ENCODE measurements at regions not wholly inside any gene's neighbourhood (a gene's known extent, or its start where the extent isn't known, plus 50 kb on each side); places are given as distances from the start of the nearest gene placed in this dataset.

DNA sequence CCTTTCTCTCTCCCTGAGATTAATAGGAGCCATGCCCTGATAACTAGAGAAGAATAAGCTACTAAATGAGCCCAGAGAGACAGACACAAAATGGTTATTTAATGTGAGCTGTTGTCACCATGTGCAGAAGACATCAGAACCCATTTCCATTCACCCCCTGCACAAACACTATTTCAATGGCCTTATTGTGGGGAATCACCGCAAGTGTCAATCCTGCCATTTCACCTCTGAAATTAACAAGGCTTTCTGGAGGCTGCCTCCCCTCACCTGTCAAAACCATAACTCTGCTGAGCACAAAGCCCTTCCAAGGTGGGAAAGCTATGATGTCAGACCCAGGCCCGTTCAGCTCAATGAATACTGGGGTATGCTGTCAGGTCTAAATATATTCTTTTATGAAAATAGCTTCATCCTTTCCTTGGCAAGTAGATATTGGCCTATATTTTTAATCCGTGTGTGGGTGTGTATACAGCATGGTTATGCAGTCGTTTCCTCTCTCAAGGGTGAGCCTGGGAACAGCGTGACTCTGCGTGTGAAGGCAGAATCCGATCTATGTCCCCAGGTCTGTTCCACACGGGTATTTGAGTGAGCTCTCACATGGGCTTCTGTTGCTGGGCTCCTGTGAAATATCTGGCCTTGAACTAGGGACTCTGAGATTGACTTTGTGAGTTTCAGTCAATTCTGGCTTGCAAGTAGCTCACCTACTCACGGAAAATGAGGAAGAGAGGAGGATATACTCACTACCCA lies 266.3 kb downstream of the FBXW7 start:
- DNase-seq (ENCODE audit: low read depth, low spot score) = no peak

GRCh38 chr4:152267811-152268210 lies 268.1 kb downstream of the FBXW7 start:
- DNase-seq (ENCODE audit: low read depth, low spot score) = no peak

- DNase-seq (ENCODE audit: low read depth, low spot score) = no peak
Observed at GRCh38 chr4:152266831-152267480, 268.9 kb downstream of the FBXW7 start.

DNA sequence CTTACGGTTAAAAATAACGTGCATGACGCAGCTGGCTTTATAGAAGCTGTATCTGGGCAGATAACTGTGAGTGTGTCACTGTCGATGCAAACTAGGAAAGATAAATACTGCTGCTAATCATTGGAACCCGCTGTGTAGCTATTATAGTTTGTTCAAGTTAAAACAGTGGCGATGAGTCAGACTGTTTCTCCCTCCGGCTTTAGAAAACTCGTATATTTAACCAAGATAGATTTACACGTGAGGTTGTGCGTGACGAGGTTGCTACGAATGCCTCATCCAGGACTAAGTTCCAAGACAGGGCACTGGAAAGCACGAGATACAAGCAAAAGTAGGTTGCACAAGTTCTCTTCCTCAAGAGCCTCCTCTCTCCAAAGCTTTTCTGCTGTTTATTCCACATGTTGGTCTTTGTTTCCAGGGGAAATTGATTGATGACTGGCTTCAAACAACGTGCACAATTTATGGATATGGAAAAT lies 270.7 kb downstream of the FBXW7 start:
- DNase-seq (ENCODE audit: low read depth, low spot score) = peak; percentile 81

GRCh38 chr4:152264106-152264505 lies 271.8 kb downstream of the FBXW7 start:
- no peak for DNase-seq (ENCODE audit: low read depth, low spot score)

- peak; percentile 39 for DNase-seq (ENCODE audit: low read depth, low spot score)
Observed at GRCh38 chr4:152259866-152260265, 276.0 kb downstream of the FBXW7 start.

DNA sequence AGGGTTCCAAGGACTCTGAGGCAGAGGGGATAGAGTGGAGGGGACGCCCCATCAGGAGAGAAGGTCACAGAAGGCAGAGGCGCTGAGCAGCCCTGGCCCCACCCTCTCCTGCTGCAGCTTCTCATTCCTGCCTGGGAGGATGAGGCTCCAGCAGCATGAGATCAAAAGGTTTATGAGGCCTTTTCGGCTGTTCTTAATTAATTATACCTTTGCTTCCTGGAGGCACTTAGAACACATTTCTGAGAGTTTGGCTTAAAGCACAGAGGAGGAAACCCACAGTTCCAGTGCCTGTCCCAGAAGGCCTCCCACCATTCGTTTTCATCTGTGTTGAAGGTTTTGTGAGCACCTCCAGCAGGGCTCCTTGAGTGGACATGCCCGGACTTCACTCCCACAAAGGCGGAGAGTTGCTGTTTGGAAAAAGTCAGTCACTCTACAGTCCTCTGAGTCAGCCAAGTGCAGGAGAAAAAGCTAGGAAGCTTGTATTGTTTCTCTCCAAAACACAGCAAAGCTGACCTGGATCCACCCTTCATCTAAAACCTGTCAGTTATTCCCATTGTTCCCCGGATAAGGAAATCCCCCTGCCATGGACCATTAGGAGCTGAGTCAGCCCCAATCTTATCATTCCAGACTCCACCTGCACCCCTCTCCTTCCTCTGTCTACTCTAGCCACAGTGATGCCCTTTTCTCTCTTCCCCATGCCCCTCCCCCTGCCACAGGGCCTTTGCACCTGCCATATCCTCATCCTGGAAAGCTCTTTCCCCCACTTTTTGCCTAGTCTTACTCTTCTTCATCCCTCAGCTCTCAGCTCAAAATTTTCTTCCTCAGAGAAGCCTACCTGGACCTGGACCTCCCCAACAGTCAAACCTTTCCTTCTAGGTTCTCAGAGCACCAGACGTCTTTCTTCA lies 276.8 kb downstream of the FBXW7 start:
- DNase-seq (ENCODE audit: low read depth, low spot score) = peak; percentile 81

DNA sequence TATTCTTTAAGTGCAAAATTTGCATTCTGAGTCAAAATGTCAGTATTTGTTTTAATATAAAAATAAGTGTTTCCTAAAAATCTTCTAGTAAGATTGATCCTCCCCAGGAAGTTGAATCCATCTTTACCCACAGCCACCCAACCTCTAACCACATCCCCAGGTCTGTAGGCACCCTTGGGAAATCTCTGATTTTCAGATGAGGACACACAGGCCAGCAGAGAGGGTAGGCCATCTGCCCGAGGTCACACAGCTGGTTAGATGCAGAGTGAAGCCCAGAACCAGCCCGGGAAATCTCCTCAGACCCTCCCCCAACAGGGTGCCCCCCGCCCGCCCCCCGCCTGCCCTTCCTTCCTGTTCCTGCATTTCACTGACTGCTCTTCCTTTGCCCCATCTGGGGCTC lies 277.5 kb downstream of the FBXW7 start:
- no peak for DNase-seq (ENCODE audit: low read depth, low spot score)

GRCh38 chr4:152257601-152258066 lies 278.3 kb downstream of the FBXW7 start:
- DNase-seq (ENCODE audit: low read depth, low spot score) = peak; percentile 78

DNA sequence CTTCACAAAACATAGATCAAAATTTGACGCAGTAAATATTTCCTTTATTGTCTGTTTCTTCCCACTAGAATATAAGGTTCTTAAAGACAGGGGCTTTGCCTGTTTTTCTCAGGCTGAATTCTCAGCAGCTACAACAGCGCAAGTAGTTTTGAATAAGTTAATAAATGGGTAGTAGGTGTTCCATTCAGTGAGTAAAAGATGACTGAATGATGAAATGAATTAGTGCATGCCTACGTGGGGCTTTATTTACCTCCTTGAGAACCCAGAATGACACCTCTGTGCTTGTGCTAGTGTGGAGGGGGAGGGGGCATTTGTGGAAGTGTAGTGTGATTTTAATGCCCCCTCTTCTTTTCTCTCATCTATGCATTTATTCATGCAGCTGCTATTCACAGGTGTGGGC lies 278.9 kb downstream of the FBXW7 start:
- DNase-seq (ENCODE audit: low read depth, low spot score) = no peak

DNA sequence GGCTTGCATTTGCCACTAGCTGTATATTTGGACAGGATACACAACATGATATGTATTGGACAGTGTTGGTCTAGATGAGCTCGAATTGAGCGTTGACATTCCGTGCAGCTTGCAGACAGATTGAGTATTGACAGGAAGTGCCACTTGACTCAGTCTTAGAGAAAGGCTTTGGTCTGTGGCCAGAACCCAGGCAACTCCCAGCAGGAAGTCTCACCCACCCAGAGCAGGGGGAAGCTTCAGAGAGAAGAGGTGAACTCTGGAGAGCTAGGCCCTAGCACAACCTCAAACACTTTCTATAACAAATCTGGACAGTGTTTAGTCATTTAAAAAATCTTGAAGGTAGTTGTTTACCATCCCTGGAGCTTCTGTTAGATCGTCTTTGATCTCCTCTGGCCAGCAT lies 280.5 kb downstream of the FBXW7 start:
- DNase-seq (ENCODE audit: low read depth, low spot score) = peak; percentile 28

GRCh38 chr4:152248347-152248746 lies 287.5 kb downstream of the FBXW7 start:
- DNase-seq (ENCODE audit: low read depth, low spot score) = no peak

DNA sequence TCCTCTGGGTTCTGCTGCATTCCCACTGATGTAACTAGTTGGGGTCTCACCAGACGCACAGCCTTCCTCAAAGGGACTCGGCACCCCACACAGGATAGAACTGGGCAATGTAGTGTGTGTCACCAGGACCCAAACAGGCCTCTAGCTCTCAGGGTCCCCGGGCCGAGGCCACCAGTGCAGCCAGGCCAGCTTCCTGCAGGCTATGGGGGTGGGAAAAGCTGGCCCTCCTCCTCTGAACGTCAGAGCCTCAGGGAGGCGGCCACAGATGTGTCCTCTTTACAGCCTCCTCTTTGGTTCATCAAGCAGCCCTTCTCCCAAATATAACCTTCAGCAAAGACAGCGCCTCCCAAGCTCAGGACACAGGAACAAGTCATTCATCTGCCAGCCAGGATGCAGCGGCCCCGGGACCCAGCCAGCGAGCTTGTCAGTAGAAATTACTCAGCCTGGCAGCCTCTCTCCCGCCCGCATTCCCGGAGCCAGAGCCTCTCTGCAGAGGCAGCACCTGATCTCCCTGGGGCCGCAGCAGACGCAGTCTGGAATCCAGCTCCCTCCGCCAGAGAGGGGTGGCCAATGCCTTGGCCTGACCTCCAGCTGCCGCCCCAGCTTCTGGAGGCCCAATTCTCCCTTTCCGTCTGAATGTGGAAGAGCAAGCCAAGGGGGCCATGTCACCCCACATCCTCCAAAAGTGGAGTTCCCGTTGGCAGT lies 288.5 kb downstream of the FBXW7 start:
- no peak for DNase-seq (ENCODE audit: low read depth, low spot score)

GRCh38 chr4:152246659-152247058 lies 289.2 kb downstream of the FBXW7 start:
- DNase-seq (ENCODE audit: low read depth, low spot score) = no peak

GRCh38 chr4:152245680-152246079 lies 290.2 kb downstream of the FBXW7 start:
- peak; percentile 66 for DNase-seq (ENCODE audit: low read depth, low spot score)

DNA sequence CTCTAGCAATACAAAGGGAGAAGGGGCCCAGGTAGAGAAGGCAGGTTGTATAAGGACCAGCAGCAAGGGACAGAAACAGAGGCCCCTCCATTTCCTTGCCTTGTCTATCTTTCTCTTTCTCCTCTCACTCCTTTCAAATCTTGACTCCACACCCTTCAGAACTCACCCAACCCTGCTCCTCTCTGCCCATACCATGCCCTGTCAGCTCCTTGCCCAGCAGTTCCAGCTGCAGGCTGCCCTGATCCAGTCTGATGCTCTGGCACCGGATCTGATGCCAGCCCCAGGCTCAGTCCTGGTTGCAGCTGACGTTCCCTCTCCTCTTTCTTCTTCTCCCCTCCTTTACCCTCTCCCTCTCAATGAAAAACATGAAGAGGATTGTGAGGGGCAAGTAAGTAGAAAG lies 291.2 kb downstream of the FBXW7 start:
- DNase-seq (ENCODE audit: low read depth, low spot score) = no peak

DNA sequence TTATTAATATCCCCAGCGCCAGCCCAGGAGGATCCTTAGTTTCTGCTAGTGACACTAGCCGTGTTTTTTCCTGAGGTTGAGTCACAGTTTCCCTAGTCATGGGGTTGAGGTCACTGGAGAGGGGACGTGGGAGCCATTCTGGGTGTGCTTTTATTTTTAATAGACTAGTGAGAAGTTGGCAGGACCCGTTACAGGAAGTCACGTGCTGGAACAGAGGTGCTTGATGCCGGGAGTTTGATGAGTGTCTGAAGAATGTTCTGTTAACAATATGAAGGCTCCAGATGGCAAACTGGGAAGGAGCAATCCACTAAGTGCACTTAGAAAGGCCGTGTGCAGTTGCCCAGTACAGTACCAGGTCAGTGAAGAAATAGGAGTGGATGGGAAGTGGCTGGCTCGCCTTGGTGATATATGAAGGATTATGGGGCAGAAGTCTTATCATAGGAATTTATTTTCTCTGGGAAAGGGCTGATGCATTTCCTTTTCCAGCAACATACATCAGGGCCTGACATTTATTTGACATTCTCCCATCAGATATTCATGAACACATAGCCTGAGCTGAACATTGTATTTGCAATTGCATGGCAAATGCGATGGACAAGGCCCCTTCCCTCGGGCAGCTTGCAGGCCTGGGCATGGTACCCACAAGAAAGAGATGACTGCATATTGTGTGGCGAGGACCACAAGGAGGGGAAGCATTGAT lies 291.8 kb downstream of the FBXW7 start:
- no peak for DNase-seq (ENCODE audit: low read depth, low spot score)

GRCh38 chr4:152243206-152243605 lies 292.7 kb downstream of the FBXW7 start:
- no peak for DNase-seq (ENCODE audit: low read depth, low spot score)

DNA sequence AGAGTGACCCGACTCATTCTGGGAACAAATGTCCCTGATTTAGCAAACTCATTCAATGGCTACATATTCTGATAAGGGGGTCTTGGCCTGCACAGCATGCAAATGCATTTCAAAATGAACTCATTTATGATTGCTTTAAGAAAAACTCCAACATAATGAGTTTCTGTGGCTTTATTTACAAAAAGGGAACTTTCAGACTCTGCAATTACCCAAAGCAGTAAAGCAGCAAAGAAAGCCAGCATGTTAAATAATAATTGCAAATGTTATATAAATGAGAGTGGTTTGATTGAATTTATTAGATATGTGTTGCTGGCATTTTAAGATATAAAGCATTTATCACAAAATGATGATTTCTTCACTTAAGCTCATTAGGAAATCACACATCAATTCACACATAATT lies 295.7 kb downstream of the FBXW7 start:
- DNase-seq (ENCODE audit: low read depth, low spot score) = no peak

- no peak for DNase-seq (ENCODE audit: low read depth, low spot score)
Observed at GRCh38 chr4:152239216-152239615, 296.7 kb downstream of the FBXW7 start.

DNA sequence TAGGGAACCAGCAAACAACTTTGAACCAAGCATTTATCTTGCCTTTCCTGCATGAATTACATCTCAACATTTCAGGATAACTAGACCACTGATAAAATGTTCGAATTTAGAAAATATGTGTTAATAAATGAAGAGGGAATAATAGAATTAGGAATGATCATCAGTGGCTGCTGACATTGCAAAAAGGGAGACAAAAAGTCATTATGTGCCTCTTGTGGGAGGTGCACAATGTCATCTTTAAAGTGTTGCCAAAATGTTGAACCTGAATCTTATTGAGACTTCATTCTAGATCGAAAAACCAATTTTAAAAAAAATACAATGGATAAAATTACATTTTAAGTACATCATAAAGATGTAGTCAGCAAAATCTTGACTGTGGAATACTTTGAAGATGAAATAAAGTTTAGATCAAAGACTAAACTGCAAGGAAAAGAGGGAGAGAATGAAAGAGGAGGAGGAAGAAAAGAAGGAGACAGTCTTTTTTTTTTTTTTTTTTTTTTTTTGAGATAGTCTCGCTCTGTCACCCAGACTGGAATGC lies 299.3 kb downstream of the FBXW7 start:
- DNase-seq (ENCODE audit: low read depth, low spot score) = no peak
